Activated CD8-positive, alpha-beta memory T cell treated with anti-CD3 and anti-CD28 coated beads for 36 hours (primary cell): ENCODE measurements at regions not wholly inside any gene's neighbourhood (a gene's known extent, or its start where the extent isn't known, plus 50 kb on each side); places are given as distances from the start of the nearest gene placed in this dataset.

Experiments
- CTCF ChIA-PET: fragments of 350-600 bp; sonication (Branson Sonifier 250); formaldehyde crosslinking; loops from one replicate; lab custom pipeline; 2021; ENCODE audit warnings: antibody characterized with exemption; lab: Charles Lee
- POLR2A ChIA-PET: fragments of 350-600 bp; sonication (Branson Sonifier 250); formaldehyde crosslinking; loops from one replicate; lab custom pipeline; 2021; ENCODE audit warnings: antibody characterized with exemption; lab: Charles Lee

DNA sequence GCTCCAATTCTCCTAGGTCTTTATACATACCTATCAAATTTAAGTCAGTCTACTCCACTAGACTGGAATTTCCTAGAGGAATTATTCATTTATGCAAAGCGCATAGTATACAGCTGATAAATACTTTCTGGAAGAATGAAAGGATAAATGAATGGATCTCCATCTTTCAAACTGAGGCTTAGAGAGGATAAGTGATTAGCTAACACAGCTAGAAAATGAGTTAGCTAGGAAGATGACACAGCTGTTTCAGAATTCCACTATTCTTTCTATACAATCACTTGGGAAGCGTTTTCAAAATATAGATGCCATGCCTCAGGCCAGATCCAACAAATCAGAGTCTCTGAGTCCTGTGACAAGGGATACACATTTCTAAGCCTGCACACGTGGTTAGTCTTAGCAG lies 1146.6 kb upstream of the ZEB2 start:
- ChIA-PET CTCF (no interaction called here), POLR2A (no interaction called here)

DNA sequence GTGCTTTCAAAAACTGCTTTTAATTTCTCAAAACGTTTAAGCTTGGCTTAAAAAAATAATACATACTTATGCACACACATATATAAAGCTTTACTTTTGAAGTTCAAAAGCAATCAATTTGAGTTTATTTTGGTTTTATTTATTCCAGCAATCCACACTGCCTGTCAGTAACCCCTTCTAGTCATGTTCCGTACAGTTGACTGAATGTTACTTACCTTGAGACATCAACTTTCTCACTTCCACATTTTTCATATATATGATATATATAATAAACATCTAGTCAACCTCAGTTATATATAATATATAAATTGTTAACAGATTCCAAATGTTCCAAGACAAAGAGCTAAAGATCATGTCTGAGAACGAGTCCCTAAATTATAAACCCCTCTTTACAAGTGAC lies 1137.3 kb upstream of the ZEB2 start:
- CTCF ChIA-PET: no interaction called here
- POLR2A ChIA-PET: no interaction called here

DNA sequence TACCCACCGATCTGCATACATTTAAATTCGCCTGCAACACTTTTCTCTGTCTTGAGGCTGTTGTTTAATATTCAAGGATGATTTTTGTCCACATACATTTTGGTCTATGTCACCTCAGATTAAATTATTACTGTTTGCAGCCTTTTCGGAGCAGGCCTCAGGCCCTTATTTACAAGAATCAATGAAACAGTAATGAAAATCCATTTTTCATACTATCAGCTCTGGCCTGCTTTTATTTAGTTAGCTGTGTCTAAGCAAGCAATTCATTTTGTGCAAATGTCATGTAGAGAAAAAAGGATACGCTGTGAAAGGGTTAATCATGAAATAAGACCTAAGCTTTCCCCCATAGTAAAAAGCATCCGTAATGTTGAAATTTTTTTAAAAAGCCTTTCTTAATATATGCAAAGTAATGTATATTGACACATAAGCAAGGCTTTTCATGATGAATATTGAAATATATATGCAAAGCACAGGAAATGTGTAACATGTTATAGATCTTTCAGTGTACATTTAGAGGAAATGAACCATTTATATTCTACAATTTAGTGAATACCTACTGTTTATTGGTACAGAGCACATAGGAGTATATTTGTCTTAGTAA lies 1135.3 kb upstream of the ZEB2 start:
- CTCF ChIA-PET: no interaction called here
- POLR2A ChIA-PET: no interaction called here

DNA sequence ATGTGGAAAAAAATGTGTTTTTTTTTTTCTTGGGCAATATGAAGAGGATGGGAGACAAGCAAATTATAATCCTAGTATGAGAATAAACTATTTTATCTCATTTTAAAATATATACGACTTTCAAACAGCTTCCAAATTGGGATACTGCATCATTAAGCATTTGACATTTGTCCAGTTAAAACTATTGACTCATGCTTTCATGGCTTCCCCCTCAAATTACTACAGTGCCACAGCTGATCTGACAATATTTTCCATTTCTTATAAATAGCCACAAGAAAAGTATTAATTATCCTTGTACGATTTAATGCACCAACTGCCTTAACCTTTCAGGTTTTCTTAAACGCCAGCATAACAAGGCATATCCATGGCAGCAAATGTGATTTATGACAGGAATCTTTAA lies 1134.8 kb upstream of the ZEB2 start:
- POLR2A ChIA-PET: no interaction called here

DNA sequence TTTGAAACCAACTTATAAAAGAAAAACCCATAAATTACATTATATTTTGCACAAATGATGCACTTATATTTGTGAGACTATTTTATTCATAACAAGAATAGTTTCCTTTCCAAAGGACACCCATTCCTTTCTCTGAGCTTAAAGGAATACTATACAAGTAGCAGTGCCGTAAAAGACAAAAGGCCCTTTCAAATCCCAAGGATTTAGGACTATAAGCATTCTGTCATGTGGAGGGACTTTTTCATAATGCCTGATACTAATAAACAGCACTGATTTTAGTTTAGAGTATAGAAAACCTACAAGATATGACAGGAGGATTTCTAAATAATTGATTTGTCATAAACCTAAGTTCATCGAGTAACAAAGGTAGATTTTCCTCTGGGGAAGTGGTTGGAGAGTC lies 1134.2 kb upstream of the ZEB2 start:
- ChIA-PET CTCF (no interaction called here), POLR2A (no interaction called here)

More for the DNA sequence above, 1134.8 kb upstream of the ZEB2 start:
- CTCF ChIA-PET: no interaction called here

DNA sequence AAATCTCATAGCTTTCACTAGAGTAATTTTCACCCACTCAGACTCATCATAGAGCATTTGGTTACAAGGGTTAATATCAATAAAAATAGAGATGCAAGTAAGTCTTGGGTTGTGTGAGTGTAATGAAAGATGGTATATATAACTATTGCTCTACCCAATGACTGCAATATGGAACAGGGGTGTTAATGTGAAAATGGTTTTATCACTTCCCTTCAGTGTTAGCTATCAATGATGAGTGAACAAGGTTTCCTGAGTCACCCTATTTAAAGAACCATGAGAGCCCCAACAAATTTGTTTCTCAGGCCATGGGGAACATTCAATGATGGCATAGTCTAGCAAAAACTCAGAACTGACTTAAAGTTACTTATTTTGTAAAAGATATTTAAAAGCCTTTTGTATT lies 1133.6 kb upstream of the ZEB2 start:
- CTCF ChIA-PET: no interaction called here
- POLR2A ChIA-PET: no interaction called here

GRCh38 chr2:145652571-145653545 lies 1132.9 kb upstream of the ZEB2 start:
- ChIA-PET CTCF (no interaction called here), POLR2A (no interaction called here)

- ChIA-PET CTCF (no interaction called here), POLR2A (no interaction called here)
Observed at GRCh38 chr2:145652036-145652435, 1132.1 kb upstream of the ZEB2 start.

DNA sequence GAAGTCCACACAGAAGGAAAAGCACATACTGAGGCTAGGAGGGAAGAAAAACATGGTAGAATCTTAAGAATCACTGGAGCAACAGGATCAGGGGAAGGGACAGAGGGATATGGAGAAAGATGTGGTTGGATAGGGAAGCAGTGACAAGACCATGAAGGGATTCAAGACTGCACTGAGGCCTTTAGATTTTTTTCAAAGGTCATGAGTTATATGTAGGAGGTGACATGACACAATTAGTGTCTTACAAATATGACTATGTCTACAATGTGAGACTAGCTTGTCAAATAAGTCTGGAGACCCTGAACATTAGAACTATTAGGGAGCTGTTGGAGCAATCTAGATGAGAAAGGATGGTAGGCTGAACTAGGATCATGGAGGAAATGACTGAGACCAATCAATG lies 1130.3 kb upstream of the ZEB2 start:
- ChIA-PET CTCF (no interaction called here), POLR2A (no interaction called here)

- CTCF ChIA-PET: no interaction called here
- POLR2A ChIA-PET: no interaction called here
Observed at GRCh38 chr2:145649061-145649460, 1129.1 kb upstream of the ZEB2 start.

- CTCF ChIA-PET: no interaction called here
- POLR2A ChIA-PET: no interaction called here
Observed at GRCh38 chr2:145644820-145645302, 1124.9 kb upstream of the ZEB2 start.

GRCh38 chr2:145638675-145639074 lies 1118.8 kb upstream of the ZEB2 start:
- ChIA-PET POLR2A (no interaction called here), CTCF (no interaction called here)

- CTCF ChIA-PET: no interaction called here
- POLR2A ChIA-PET: no interaction called here
Observed at GRCh38 chr2:145635706-145636427, 1115.9 kb upstream of the ZEB2 start.

- ChIA-PET POLR2A (no interaction called here), CTCF (no interaction called here)
Observed at GRCh38 chr2:145631561-145631960, 1111.6 kb upstream of the ZEB2 start.

DNA sequence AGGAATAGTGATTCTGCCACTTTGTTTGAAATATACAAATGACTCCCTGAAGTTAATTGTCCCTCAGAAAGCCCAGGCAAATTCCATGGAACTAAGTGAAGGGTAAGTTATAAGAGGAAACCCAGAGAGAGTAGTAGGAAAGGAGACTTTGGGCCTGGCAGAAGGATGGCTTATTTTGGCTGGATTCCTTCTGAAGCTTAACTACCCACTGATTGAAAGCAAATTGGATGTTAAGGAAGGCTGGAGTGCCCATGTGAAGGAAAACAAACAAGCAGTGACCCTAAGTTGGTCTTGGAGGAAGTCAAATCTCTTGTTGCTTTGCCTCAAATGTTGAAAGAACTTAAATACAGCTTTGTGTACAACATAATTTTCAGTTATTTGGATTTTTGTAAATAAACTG lies 1106.4 kb upstream of the ZEB2 start:
- POLR2A ChIA-PET: no interaction called here

DNA sequence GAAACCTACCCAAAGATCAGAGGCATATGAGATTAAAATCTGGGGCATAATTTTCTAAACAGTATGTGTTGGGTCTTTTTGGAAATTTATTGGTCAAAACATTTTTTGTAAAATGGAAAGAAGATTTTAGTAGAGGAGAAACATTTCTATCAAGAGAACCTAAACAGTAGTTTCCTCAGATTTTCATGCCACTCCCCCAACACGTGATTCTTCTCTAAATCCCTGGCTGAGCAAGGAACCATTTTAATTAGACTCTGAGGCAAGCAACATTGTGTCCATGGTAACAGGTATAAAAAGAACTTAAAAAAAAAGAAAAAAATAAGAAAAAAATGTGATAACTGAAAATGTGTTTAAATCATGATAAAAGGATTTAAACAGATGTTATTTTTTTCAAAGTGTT lies 1105.2 kb upstream of the ZEB2 start:
- ChIA-PET POLR2A (no interaction called here), CTCF (no interaction called here)

More for the DNA sequence above, 1106.4 kb upstream of the ZEB2 start:
- CTCF ChIA-PET: no interaction called here

GRCh38 chr2:145623136-145623535 lies 1103.2 kb upstream of the ZEB2 start:
- CTCF ChIA-PET: no interaction called here
- POLR2A ChIA-PET: interaction anchor here (0.6 kb wide), 1 partner anchor 46 kb away, joined by 3 read pairs; no protein-coding TSS in a partner anchor

DNA sequence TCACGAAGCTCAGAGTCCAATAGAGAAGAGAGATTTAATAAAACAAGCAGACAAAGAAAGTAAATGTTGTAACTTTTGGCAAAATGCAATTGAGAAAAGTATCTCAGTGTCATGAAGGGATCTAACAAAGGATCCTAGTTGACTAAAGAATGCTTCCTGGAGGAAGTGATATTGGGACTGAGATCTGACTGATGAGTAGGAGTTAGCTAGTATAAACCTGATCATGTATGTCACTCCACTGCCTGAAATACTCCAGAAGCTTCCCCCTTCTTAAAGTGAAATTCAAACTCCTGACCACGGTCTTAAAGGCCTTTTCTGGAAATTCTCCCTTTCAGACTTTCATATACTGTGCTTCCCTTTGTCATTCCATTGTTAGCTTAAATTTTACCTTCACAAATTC lies 1102.4 kb upstream of the ZEB2 start:
- CTCF ChIA-PET: no interaction called here
- POLR2A ChIA-PET: no interaction called here

DNA sequence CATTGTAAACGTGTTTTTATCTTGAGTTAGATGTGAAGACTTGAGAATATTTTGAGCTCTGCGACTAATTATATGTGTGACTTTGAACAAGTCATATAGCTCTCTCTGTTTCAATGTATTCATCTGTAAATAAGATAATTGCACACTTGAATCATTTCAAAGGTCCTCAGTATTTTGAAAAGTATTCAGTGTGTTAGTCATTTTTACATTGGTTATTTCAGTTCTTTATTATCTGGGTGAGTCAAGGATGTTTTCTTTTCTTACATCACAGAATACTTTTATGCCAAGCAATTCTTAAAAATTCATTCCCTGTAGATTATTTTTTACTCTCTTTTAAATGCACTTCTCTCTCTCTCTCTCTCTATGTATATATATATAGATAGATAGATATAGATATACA lies 1098.0 kb upstream of the ZEB2 start:
- CTCF ChIA-PET: no interaction called here
- POLR2A ChIA-PET: no interaction called here

DNA sequence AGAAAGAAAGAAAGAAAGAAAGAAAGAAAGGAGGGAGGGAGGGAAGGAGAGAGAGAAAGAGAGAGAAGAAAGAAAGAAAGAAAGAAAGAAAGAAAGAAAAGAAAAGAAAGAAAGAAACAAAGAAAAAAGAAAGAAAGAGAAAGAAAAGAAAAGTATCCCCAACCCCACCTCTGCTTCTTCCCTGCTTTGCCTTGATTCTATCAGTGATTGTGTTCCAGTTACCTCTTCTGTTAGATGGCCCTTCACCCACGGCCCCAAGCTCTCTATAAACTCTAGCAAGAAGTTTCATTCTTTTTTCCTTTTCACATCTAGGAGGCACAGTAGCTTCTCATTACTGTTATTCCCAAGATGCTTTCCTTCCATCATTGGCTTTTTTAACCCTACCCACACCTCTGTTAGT lies 1097.5 kb upstream of the ZEB2 start:
- ChIA-PET CTCF (no interaction called here), POLR2A (no interaction called here)
